Right hindlimb (tissue), 1 donor: ENCODE measurements at regions not wholly inside any gene's neighbourhood (a gene's known extent, or its start where the extent isn't known, plus 50 kb on each side); places are given as distances from the start of the nearest gene placed in this dataset.

ENCODE experiments used
- DNase-seq: peaks from one replicate; pipeline ENCODE4 v3.0.0-alpha.2; 2018

GRCh38 chr5:57825031-57825686 is 342.5 kb upstream of the ACTBL2 start:
- DNase-seq, result no peak

- DNase-seq, result no peak
Measured at GRCh38 chr5:57824623-57825022, 342.0 kb upstream of the ACTBL2 start.

- no peak for DNase-seq
Measured at GRCh38 chr5:57824047-57824446, 341.4 kb upstream of the ACTBL2 start.

GRCh38 chr5:57822651-57823050 is 340.0 kb upstream of the ACTBL2 start:
- DNase-seq, result no peak

GRCh38 chr5:57818397-57818796 is 335.8 kb upstream of the ACTBL2 start:
- DNase-seq, result no peak

GRCh38 chr5:57817924-57818323 is 335.3 kb upstream of the ACTBL2 start:
- DNase-seq, result no peak

GRCh38 chr5:57817001-57817453 is 334.4 kb upstream of the ACTBL2 start:
- no peak for DNase-seq

- no peak for DNase-seq
Measured at GRCh38 chr5:57816108-57816507, 333.5 kb upstream of the ACTBL2 start.

- DNase-seq, result no peak
Measured at GRCh38 chr5:57805732-57806131, 323.1 kb upstream of the ACTBL2 start.

- no peak for DNase-seq
Measured at GRCh38 chr5:57805170-57805569, 322.6 kb upstream of the ACTBL2 start.

GRCh38 chr5:57804505-57804904 is 321.9 kb upstream of the ACTBL2 start:
- DNase-seq, result no peak

- no peak for DNase-seq
Measured at GRCh38 chr5:57804007-57804444, 321.4 kb upstream of the ACTBL2 start.

GRCh38 chr5:57802131-57802530 is 319.5 kb upstream of the ACTBL2 start:
- no peak for DNase-seq

- no peak for DNase-seq
Measured at GRCh38 chr5:57795203-57795602, 312.6 kb upstream of the ACTBL2 start.

- no peak for DNase-seq
Measured at GRCh38 chr5:57791875-57792274, 309.3 kb upstream of the ACTBL2 start.

GRCh38 chr5:57785946-57786345 is 303.3 kb upstream of the ACTBL2 start:
- DNase-seq, result no peak

- no peak for DNase-seq
Measured at GRCh38 chr5:57784121-57784520, 301.5 kb upstream of the ACTBL2 start.

GRCh38 chr5:57783693-57784092 is 301.1 kb upstream of the ACTBL2 start:
- no peak for DNase-seq

GRCh38 chr5:57780961-57781325 is 298.3 kb upstream of the ACTBL2 start:
- DNase-seq, result no peak

GRCh38 chr5:57780306-57780960 is 297.8 kb upstream of the ACTBL2 start:
- DNase-seq, result no peak

GRCh38 chr5:57779383-57780223 is 297.0 kb upstream of the ACTBL2 start:
- peak; percentile 63 for DNase-seq

- no peak for DNase-seq
Measured at GRCh38 chr5:57778501-57779091, 296.0 kb upstream of the ACTBL2 start.

- no peak for DNase-seq
Measured at GRCh38 chr5:57777174-57777581, 294.6 kb upstream of the ACTBL2 start.
